GM23338 (cell line): ENCODE measurements at regions not wholly inside any gene's neighbourhood (a gene's known extent, or its start where the extent isn't known, plus 50 kb on each side); places are given as distances from the start of the nearest gene placed in this dataset.

Experiments used
- ATAC-seq: fragments of 200-7000 bp; cut with Tn5 transposase; 3 replicates; pipeline ENCODE4 v1.9.1; 2020
- DNase-seq: peaks from one replicate; pipeline ENCODE4 v3.0.0-alpha.2; 2015; ENCODE audit warnings: low spot score
- H2AFZ ChIP-seq: fragments of 200-600 bp; sonication (generic); 2 replicates; pipeline ENCODE4 v1.8.0; 2016; ENCODE audit warnings: antibody characterized with exemption, mild to moderate bottlenecking, moderate library complexity
- H3F3A ChIP-seq: fragments of 200-600 bp; sonication (generic); replicated peaks from 2 replicates; pipeline ENCODE4 v1.8.0; 2017; ENCODE audit warnings: antibody characterized with exemption, mixed run types, low read depth
- H3K27ac ChIP-seq: fragments of 200-600 bp; sonication (generic); 2 replicates; pipeline ENCODE4 v1.6.1; 2016; ENCODE audit warnings: low read depth
- H3K27me3 ChIP-seq: fragments of 200-600 bp; sonication (generic); 2 replicates; pipeline ENCODE4 v1.8.0; 2016; ENCODE audit warnings: mild to moderate bottlenecking, mixed run types, moderate library complexity; ENCODE audit not compliant: insufficient read depth
- H3K36me3 ChIP-seq: fragments of 200-600 bp; sonication (generic); 2 replicates; pipeline ENCODE4 v1.8.0; 2016; ENCODE audit warnings: mild to moderate bottlenecking; ENCODE audit not compliant: insufficient read depth
- H3K4me1 ChIP-seq: fragments of 200-600 bp; sonication (generic); 2 replicates; pipeline ENCODE4 v1.8.0; 2016; ENCODE audit warnings: mild to moderate bottlenecking, moderate library complexity; ENCODE audit not compliant: insufficient read depth
- H3K4me2 ChIP-seq: fragments of 200-600 bp; sonication (generic); 2 replicates; pipeline ENCODE4 v1.7.1; 2017; ENCODE audit warnings: mixed run types
- H3K4me3 ChIP-seq: fragments of 200-600 bp; sonication (generic); 2 replicates; pipeline ENCODE4 v1.6.1; 2016; ENCODE audit warnings: mixed run types
- H3K79me2 ChIP-seq: fragments of 200-600 bp; sonication (generic); replicated peaks from 2 replicates; pipeline ENCODE4 v1.8.0; 2017; ENCODE audit warnings: mild to moderate bottlenecking; ENCODE audit not compliant: insufficient read depth
- H3K9me2 ChIP-seq: fragments of 200-600 bp; sonication (generic); 2 replicates; pipeline ENCODE4 v1.8.0; 2017; ENCODE audit not compliant: insufficient read depth
- H4K20me1 ChIP-seq: fragments of 200-600 bp; sonication (generic); replicated peaks from 2 replicates; pipeline ENCODE4 v1.8.0; 2017; ENCODE audit warnings: mild to moderate bottlenecking; ENCODE audit not compliant: insufficient read depth
- H3K27ac Mint-ChIP-seq: 2 replicates; pipeline ENCODE4 v1.8.0; 2020; ENCODE audit warnings: inconsistent platforms, mild to moderate bottlenecking, moderate library complexity, mixed read lengths
- H3K27me3 Mint-ChIP-seq: 3 replicates; pipeline ENCODE4 v1.8.0; 2022; ENCODE audit warnings: low read depth, mild to moderate bottlenecking, moderate library complexity, mixed read lengths, inconsistent platforms; ENCODE audit not compliant: insufficient read depth, poor library complexity
- H3K36me3 Mint-ChIP-seq: 3 replicates; pipeline ENCODE4 v1.8.0; 2021; ENCODE audit warnings: low read depth, mild to moderate bottlenecking, inconsistent platforms, moderate library complexity, mixed read lengths
- H3K4me1 Mint-ChIP-seq: 3 replicates; pipeline ENCODE4 v1.8.0; 2020; ENCODE audit warnings: mild to moderate bottlenecking, inconsistent platforms, mixed read lengths
- H3K4me3 Mint-ChIP-seq: 3 replicates; pipeline ENCODE4 v1.8.0; 2021; ENCODE audit warnings: moderate library complexity, mild to moderate bottlenecking, inconsistent platforms, mixed read lengths
- H3K9me3 Mint-ChIP-seq: 3 replicates; pipeline ENCODE4 v1.8.0; 2020; ENCODE audit warnings: moderate library complexity, mild to moderate bottlenecking, inconsistent platforms, mixed read lengths
- CREB1 ChIP-seq: fragments of 250-450 bp; sonication (Bioruptor Pico); IDR thresholded peaks from 2 replicates; pipeline ENCODE4 v1.5.0; 2020; ENCODE audit warnings: low read depth, mild to moderate bottlenecking, moderate library complexity
- CTCF ChIP-seq, 2 experiments: fragments of 200-600 bp in 1 of 2; sonication (generic) in 1 of 2; conservative IDR thresholded peaks; 2 replicates each; pipeline versions ENCODE4 v1.5.1 to v1.6.1; 2016 to 2017; ENCODE audit warnings: antibody characterized with exemption in 2 of 2, low read depth in 2 of 2, mild to moderate bottlenecking in 2 of 2, moderate library complexity in 1 of 2
- ETS1 ChIP-seq: IDR thresholded peaks from 2 replicates; pipeline ENCODE4 v1.6.1; 2016; ENCODE audit warnings: antibody characterized with exemption
- EZH2 ChIP-seq: fragments of 200-600 bp; sonication (generic); IDR thresholded peaks from one replicate; pipeline ENCODE4 v1.8.0; 2017; ENCODE audit warnings: antibody characterized with exemption, mild to moderate bottlenecking, low read depth; ENCODE audit not compliant: unreplicated experiment
- EZH2phosphoT487 ChIP-seq: fragments of 200-600 bp; sonication (generic); IDR thresholded peaks from one replicate; pipeline ENCODE4 v1.8.1; 2018; ENCODE audit warnings: antibody characterized with exemption; ENCODE audit not compliant: unreplicated experiment
- JUNB ChIP-seq: IDR thresholded peaks from one replicate; pipeline ENCODE4 v1.6.1; 2016; ENCODE audit warnings: antibody characterized with exemption; ENCODE audit not compliant: unreplicated experiment
- POLR2AphosphoS5 ChIP-seq: IDR thresholded peaks from 2 replicates; pipeline ENCODE4 v1.6.1; 2016; ENCODE audit warnings: antibody characterized with exemption, low read depth
- STAT1 ChIP-seq: IDR thresholded peaks from one replicate; pipeline ENCODE4 v1.6.1; 2016; ENCODE audit warnings: antibody characterized with exemption; ENCODE audit not compliant: unreplicated experiment
- ZNF114 ChIP-seq: fragments of 250-450 bp; sonication (Bioruptor Pico); IDR thresholded peaks from 2 replicates; pipeline ENCODE4 v1.5.0; 2020; ENCODE audit warnings: mild to moderate bottlenecking, moderate library complexity
- ZNF331 ChIP-seq: fragments of 250-450 bp; sonication (Bioruptor Pico); IDR thresholded peaks from 2 replicates; pipeline ENCODE4 v1.5.0; 2020; ENCODE audit warnings: low read depth, mild to moderate bottlenecking, moderate library complexity
- TF ChIP-seq, protein P1 (sequence below): fragments of 250-450 bp; sonication (Bioruptor Pico); IDR thresholded peaks from 2 replicates; pipeline ENCODE4 v1.5.0; 2020; ENCODE audit warnings: mild to moderate bottlenecking, moderate library complexity
- TF ChIP-seq, protein P2 (sequence below): IDR thresholded peaks from one replicate; pipeline ENCODE4 v1.6.1; 2018; ENCODE audit warnings: antibody characterized with exemption; ENCODE audit not compliant: unreplicated experiment

- TF ChIP-seq ETS1 = no peak
- TF ChIP-seq, protein P1, sequence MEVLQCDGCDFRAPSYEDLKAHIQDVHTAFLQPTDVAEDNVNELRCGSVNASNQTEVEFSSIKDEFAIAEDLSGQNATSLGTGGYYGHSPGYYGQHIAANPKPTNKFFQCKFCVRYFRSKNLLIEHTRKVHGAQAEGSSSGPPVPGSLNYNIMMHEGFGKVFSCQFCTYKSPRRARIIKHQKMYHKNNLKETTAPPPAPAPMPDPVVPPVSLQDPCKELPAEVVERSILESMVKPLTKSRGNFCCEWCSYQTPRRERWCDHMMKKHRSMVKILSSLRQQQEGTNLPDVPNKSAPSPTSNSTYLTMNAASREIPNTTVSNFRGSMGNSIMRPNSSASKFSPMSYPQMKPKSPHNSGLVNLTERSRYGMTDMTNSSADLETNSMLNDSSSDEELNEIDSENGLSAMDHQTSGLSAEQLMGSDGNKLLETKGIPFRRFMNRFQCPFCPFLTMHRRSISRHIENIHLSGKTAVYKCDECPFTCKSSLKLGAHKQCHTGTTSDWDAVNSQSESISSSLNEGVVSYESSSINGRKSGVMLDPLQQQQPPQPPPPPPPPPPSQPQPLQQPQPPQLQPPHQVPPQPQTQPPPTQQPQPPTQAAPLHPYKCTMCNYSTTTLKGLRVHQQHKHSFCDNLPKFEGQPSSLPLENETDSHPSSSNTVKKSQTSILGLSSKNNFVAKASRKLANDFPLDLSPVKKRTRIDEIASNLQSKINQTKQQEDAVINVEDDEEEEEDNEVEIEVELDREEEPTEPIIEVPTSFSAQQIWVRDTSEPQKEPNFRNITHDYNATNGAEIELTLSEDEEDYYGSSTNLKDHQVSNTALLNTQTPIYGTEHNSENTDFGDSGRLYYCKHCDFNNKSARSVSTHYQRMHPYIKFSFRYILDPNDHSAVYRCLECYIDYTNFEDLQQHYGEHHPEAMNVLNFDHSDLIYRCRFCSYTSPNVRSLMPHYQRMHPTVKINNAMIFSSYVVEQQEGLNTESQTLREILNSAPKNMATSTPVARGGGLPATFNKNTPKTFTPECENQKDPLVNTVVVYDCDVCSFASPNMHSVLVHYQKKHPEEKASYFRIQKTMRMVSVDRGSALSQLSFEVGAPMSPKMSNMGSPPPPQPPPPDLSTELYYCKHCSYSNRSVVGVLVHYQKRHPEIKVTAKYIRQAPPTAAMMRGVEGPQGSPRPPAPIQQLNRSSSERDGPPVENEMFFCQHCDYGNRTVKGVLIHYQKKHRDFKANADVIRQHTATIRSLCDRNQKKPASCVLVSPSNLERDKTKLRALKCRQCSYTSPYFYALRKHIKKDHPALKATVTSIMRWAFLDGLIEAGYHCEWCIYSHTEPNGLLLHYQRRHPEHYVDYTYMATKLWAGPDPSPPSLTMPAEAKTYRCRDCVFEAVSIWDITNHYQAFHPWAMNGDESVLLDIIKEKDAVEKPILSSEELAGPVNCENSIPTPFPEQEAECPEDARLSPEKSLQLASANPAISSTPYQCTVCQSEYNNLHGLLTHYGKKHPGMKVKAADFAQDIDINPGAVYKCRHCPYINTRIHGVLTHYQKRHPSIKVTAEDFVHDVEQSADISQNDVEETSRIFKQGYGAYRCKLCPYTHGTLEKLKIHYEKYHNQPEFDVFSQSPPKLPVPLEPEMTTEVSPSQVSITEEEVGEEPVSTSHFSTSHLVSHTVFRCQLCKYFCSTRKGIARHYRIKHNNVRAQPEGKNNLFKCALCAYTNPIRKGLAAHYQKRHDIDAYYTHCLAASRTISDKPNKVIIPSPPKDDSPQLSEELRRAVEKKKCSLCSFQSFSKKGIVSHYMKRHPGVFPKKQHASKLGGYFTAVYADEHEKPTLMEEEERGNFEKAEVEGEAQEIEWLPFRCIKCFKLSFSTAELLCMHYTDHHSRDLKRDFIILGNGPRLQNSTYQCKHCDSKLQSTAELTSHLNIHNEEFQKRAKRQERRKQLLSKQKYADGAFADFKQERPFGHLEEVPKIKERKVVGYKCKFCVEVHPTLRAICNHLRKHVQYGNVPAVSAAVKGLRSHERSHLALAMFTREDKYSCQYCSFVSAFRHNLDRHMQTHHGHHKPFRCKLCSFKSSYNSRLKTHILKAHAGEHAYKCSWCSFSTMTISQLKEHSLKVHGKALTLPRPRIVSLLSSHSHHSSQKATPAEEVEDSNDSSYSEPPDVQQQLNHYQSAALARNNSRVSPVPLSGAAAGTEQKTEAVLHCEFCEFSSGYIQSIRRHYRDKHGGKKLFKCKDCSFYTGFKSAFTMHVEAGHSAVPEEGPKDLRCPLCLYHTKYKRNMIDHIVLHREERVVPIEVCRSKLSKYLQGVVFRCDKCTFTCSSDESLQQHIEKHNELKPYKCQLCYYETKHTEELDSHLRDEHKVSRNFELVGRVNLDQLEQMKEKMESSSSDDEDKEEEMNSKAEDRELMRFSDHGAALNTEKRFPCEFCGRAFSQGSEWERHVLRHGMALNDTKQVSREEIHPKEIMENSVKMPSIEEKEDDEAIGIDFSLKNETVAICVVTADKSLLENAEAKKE (CRISPR knock-in tag) = no peak
- no peak for TF ChIP-seq ZNF331
- TF ChIP-seq ZNF114 (CRISPR knock-in tag) = no peak
These were observed 407.7 kb downstream of the SH3GL2 start (continued) for GRCh38 chr9:17986595-17986994.

GRCh38 chr9:17987189-17987588, 408.3 kb downstream of the SH3GL2 start:
- Histone ChIP-seq H4K20me1 (no peaks in the 10 kb centered on the region), H3K36me3 (no peaks in the 10 kb centered on the region), H3F3A (no peaks in the 10 kb centered on the region), H3K4me2 (no peak overlapping the region), H3K4me1 (no peaks in the 10 kb centered on the region), H3K9me2 (no peaks in the 10 kb centered on the region), H2AFZ (no peak overlapping the region), H3K27me3 (no peaks in the 10 kb centered on the region), H3K27ac (no peak overlapping the region), H3K4me3 (no peak overlapping the region), H3K79me2 (no peaks in the 10 kb centered on the region)
- no peak for DNase-seq
- ATAC-seq = no peak
- H3K4me3 Mint-ChIP-seq = no peak overlapping the region
- H3K27me3 Mint-ChIP-seq = peaks cover 5% of the 10 kb centered on the region
- H3K27ac Mint-ChIP-seq = no peak overlapping the region
- H3K36me3 Mint-ChIP-seq = no peaks in the 10 kb centered on the region
- H3K9me3 Mint-ChIP-seq = no peaks in the 10 kb centered on the region
- peaks cover 5% of the 10 kb centered on the region; the same call in 2 of the 3 replicates for H3K4me1 Mint-ChIP-seq
- no peak for TF ChIP-seq ZNF114 (CRISPR knock-in tag)
- no peak for TF ChIP-seq CTCF (conservative IDR thresholded peaks at IDR 0.05; ENCODE audit: low read depth in 2 of 2)
- no peak for TF ChIP-seq POLR2AphosphoS5
- no peak for TF ChIP-seq ZNF331
- no peak for TF ChIP-seq ETS1
- TF ChIP-seq, protein P2, sequence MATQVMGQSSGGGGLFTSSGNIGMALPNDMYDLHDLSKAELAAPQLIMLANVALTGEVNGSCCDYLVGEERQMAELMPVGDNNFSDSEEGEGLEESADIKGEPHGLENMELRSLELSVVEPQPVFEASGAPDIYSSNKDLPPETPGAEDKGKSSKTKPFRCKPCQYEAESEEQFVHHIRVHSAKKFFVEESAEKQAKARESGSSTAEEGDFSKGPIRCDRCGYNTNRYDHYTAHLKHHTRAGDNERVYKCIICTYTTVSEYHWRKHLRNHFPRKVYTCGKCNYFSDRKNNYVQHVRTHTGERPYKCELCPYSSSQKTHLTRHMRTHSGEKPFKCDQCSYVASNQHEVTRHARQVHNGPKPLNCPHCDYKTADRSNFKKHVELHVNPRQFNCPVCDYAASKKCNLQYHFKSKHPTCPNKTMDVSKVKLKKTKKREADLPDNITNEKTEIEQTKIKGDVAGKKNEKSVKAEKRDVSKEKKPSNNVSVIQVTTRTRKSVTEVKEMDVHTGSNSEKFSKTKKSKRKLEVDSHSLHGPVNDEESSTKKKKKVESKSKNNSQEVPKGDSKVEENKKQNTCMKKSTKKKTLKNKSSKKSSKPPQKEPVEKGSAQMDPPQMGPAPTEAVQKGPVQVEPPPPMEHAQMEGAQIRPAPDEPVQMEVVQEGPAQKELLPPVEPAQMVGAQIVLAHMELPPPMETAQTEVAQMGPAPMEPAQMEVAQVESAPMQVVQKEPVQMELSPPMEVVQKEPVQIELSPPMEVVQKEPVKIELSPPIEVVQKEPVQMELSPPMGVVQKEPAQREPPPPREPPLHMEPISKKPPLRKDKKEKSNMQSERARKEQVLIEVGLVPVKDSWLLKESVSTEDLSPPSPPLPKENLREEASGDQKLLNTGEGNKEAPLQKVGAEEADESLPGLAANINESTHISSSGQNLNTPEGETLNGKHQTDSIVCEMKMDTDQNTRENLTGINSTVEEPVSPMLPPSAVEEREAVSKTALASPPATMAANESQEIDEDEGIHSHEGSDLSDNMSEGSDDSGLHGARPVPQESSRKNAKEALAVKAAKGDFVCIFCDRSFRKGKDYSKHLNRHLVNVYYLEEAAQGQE = no peak
- TF ChIP-seq CREB1 = no peak
- no peak for TF ChIP-seq STAT1
- TF ChIP-seq JUNB = no peak
- TF ChIP-seq EZH2phosphoT487 = no peak
- TF ChIP-seq EZH2 = no peak
